IMR-90 (cell line): ENCODE measurements at regions not wholly inside any gene's neighbourhood (a gene's known extent, or its start where the extent isn't known, plus 50 kb on each side); places are given as distances from the start of the nearest gene placed in this dataset.

Experiments
- CHD1 ChIP-seq: IDR thresholded peaks from 2 replicates; pipeline ENCODE4 v1.6.1; 2012; ENCODE audit warnings: low read depth, low read length, improper control_type of control experiment
- CTCF ChIP-seq: conservative IDR thresholded peaks from 2 replicates; pipeline ENCODE4 v1.5.1; 2012; ENCODE audit warnings: mild to moderate bottlenecking, low read depth, low read length, improper control_type of control experiment
- MAZ ChIP-seq: IDR thresholded peaks from 2 replicates; pipeline ENCODE4 v1.6.1; 2012; ENCODE audit warnings: low read depth, mild to moderate bottlenecking, low read length, improper control_type of control experiment, moderate library complexity, borderline replicate concordance
- POLR2A ChIP-seq: IDR thresholded peaks from 2 replicates; pipeline ENCODE4 v1.6.1; 2012; ENCODE audit warnings: mild to moderate bottlenecking, low read depth, low read length
- RAD21 ChIP-seq: IDR thresholded peaks from 2 replicates; pipeline ENCODE4 v1.6.1; 2012; ENCODE audit warnings: low read length, improper control_type of control experiment
- RCOR1 ChIP-seq: IDR thresholded peaks from 2 replicates; pipeline ENCODE4 v1.6.1; 2012; ENCODE audit warnings: mild to moderate bottlenecking, low read length, improper control_type of control experiment; ENCODE audit not compliant: insufficient replicate concordance
- RFX5 ChIP-seq: IDR thresholded peaks from 2 replicates; pipeline ENCODE4 v1.8.0; 2012; ENCODE audit warnings: low read depth, mild to moderate bottlenecking, low read length, moderate library complexity
- TF ChIP-seq, protein P1 (sequence below): fragments of 150-350 bp; IDR thresholded peaks from 2 replicates; pipeline ENCODE4 v1.6.1; 2017; ENCODE audit warnings: mild to moderate bottlenecking, antibody characterized with exemption, low read length, low read depth

DNA sequence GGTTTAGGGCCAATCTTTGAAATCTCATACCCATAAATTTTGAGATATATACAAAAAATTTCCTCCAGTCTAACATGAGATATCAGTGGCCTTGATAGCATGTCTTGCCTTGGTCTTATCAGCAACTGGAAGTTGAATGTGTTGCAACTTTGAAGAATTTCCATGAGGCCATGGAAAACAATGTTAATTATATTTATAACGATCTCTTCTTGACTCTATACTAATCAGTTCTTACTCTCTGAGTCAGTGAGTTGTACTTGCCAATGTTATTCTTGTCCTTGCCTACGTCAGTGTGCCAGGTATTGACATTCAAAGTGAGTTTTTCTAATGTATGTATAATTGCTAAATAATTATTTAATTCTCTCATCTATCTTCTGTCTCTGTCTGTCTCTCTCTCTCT, 535.1 kb downstream of the KCNA4 start:
- TF ChIP-seq RAD21 (no peak), RCOR1 (no peak), CTCF (no peak), RFX5 (no peak), POLR2A (no peak), MAZ (no peak), CHD1 (no peak)
- TF ChIP-seq, protein P1, sequence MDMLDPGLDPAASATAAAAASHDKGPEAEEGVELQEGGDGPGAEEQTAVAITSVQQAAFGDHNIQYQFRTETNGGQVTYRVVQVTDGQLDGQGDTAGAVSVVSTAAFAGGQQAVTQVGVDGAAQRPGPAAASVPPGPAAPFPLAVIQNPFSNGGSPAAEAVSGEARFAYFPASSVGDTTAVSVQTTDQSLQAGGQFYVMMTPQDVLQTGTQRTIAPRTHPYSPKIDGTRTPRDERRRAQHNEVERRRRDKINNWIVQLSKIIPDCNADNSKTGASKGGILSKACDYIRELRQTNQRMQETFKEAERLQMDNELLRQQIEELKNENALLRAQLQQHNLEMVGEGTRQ: no peak
